ENCODE measurements at regions not wholly inside any gene's neighbourhood (a gene's known extent, or its start where the extent isn't known, plus 50 kb on each side); places are given as distances from the start of the nearest gene placed in this dataset.

DNA sequence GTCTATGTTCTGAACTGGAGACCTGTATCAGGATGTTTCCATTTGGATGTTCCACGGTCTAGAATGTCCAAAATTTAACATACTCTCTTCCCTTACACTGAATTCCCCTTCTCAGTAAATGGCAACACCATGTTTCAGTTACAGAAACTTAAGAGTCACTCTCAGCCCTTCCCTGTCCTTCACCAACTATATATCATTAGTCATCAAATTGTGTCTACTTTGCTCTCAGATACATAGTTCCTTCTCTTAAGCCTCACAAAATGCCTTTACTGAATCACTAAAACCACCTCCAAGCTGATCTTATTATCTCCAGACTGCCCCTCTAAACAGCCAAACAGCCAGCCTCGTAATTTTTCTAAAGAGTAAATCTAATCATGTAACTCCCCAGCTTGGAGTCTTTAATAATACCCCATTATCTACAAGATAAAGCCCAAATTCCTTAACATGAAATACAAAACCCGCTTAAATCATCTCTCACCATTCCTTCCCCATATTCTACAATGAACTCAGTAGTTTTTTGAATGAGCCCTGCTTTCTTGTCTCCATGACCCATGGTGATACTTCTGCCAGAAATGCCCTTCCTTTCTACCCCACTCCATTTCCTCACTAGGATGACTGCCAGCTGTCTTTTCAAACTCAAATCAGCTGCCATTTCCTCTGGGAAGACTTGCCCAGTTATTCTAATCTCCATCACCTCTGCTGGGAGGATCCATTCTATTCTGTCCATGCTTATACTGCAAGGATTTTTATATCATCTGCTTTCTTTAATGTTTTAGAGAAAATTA, 102.7 kb upstream of the ARHGAP42 start:
- CTCF ChIA-PET (ENCODE audit: partially characterized antibody) = no interaction called here
- POLR2A ChIA-PET (ENCODE audit: partially characterized antibody) = no interaction called here
- Histone ChIP-seq H3K27ac (ENCODE audit: low read depth, low read length) (no peak overlapping the region), H3K4me1 (ENCODE audit: insufficient read depth, low read length) (no peaks in the 10 kb centered on the region), H3K27me3 (ENCODE audit: insufficient read depth, low read length) (no peaks in the 10 kb centered on the region), H3K4me3 (ENCODE audit: low read length in 2 of 2) (no peak overlapping the region), H3K36me3 (ENCODE audit: insufficient read depth, low read length) (no peaks in the 10 kb centered on the region), H3K9me3 (ENCODE audit: control insufficient read depth in 1 of 2, low read length in 2 of 2) (no peaks in the 10 kb centered on the region)
- no peaks in the 10 kb centered on the region for H3K36me3 Mint-ChIP-seq
- intact Hi-C loops (cut with micrococcal nuclease) = no loop called here
- H3K9me3 Mint-ChIP-seq = peaks cover 0 to 16% (median 4%) of the 10 kb centered on the region in 8 donors
- H3K4me1 Mint-ChIP-seq = no peaks in the 10 kb centered on the region
- no peak for DNase-seq
- H3K27ac Mint-ChIP-seq = no peak overlapping the region
- no peaks in the 10 kb centered on the region for H3K27me3 Mint-ChIP-seq
- no peak overlapping the region for H3K4me3 Mint-ChIP-seq

DNA sequence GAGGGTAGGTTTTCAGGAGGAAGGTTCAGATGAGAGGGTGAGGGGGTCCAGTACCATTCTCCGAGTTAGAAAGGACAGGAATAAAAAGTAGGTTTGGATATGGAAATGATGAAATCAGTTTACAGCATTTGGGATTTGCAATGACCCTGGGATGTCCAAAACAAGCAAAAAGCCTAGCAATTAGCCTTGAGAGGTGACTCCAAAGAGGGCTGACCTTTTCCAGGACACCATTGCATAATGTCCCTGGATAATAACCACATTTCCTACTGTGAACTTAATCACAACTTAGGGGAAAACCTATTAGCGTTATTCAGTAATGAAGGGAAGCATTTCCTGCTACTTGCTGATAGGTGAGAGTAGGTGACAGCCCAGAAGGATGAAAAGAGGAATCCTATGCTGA, 101.4 kb upstream of the ARHGAP42 start:
- no peaks in the 10 kb centered on the region for H3K36me3 Mint-ChIP-seq
- CTCF ChIA-PET (ENCODE audit: partially characterized antibody) = no interaction called here
- H3K9me3 ChIP-seq (ENCODE audit: control insufficient read depth in 1 of 2, low read length in 2 of 2) = no peaks in the 10 kb centered on the region
- no peak overlapping the region for H3K4me3 ChIP-seq (ENCODE audit: low read length in 2 of 2)
- POLR2A ChIA-PET (ENCODE audit: partially characterized antibody) = no interaction called here
- H3K27ac Mint-ChIP-seq = no peak overlapping the region
- H3K4me1 Mint-ChIP-seq = no peaks in the 10 kb centered on the region
- H3K27me3 ChIP-seq (ENCODE audit: insufficient read depth, low read length) = no peaks in the 10 kb centered on the region
- H3K9me3 Mint-ChIP-seq = peaks cover 0 to 16% (median 4%) of the 10 kb centered on the region in 8 donors
- H3K27ac ChIP-seq (ENCODE audit: low read depth, low read length) = no peak overlapping the region
- no peaks in the 10 kb centered on the region for H3K4me1 ChIP-seq (ENCODE audit: insufficient read depth, low read length)
- intact Hi-C loops (cut with micrococcal nuclease) = no loop called here
- no peaks in the 10 kb centered on the region for H3K36me3 ChIP-seq (ENCODE audit: insufficient read depth, low read length)
- H3K4me3 Mint-ChIP-seq = no peak overlapping the region
- no peaks in the 10 kb centered on the region for H3K27me3 Mint-ChIP-seq
- DNase-seq = no peak

DNA sequence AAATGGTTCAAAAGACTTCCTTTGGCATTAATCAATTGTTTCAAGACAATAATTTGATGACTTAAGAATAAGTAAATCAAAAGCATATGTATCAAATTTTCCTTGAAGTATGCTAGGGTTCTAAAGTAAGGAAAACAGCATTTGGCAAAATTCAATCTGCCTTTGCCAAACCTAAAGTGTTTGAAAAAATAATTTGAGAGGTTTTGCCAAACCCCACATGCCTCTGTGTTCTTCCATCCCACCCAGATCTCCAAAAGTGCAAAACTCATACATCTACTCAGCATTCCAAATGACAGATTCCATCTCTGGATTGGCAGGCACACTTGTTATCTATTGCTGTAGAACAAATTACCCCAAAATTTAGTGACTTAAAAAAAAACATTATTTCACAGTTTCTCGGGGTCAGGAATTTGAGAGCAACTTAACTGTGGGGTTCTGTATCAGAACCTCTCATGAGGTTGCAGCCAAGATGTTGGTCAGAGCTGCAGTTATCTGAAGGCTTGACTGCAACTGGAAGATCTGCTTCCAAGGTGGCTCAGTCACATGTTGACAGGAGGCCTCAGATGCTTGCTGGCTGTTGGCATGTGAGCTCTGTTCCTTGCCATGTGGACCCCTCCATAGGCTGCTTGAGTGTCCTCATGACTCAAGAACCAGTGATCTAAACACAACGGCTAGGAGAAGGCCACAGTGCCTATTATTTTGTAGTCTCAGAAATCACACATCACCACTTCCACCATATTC, 100.6 kb upstream of the ARHGAP42 start:
- peaks cover 0 to 16% (median 4%) of the 10 kb centered on the region in 8 donors for H3K9me3 Mint-ChIP-seq
- H3K4me3 Mint-ChIP-seq = no peak overlapping the region
- intact Hi-C loops (cut with micrococcal nuclease) = no loop called here
- no peaks in the 10 kb centered on the region for H3K9me3 ChIP-seq (ENCODE audit: control insufficient read depth in 1 of 2, low read length in 2 of 2)
- H3K27ac Mint-ChIP-seq = no peak overlapping the region
- H3K27me3 Mint-ChIP-seq = no peaks in the 10 kb centered on the region
- CTCF ChIA-PET (ENCODE audit: partially characterized antibody) = no interaction called here
- no peaks in the 10 kb centered on the region for H3K27me3 ChIP-seq (ENCODE audit: insufficient read depth, low read length)
- POLR2A ChIA-PET (ENCODE audit: partially characterized antibody) = no interaction called here
- no peaks in the 10 kb centered on the region for H3K36me3 Mint-ChIP-seq
- H3K4me3 ChIP-seq (ENCODE audit: low read length in 2 of 2) = no peak overlapping the region
- no peaks in the 10 kb centered on the region for H3K36me3 ChIP-seq (ENCODE audit: insufficient read depth, low read length)
- no peaks in the 10 kb centered on the region for H3K4me1 Mint-ChIP-seq
- no peak overlapping the region for H3K27ac ChIP-seq (ENCODE audit: low read depth, low read length)
- no peaks in the 10 kb centered on the region for H3K4me1 ChIP-seq (ENCODE audit: insufficient read depth, low read length)
- DNase-seq = no peak

DNA sequence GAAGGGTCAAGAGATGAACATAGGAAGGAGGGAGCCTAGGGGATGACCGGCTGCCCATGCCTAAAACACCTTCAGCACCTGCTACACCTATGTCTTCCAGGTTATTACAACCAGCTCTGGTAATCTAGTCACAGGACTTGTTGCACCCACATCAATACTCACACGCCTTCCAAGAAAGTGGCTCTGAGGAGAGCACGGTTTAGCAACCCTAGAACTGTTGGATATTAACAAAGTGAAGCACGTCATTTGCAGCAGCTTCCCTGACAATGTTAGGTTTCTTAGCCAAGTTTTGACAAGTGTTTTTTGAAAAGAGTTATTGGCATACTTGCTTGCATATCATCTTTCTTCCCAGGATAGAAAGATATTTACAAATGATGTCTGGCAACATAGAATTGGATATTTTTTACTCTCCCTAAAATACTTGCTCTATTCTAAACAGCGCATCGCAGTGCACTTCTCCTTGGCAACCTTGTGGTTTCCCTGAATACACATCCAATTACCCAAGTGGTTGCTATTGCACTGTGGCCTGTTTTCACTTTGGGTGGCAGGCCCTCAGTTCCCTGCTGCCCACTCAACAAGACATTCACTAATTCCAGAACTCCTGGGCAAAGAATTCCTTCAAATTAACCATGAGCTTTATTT, 94.3 kb upstream of the ARHGAP42 start:
- Histone ChIP-seq H3K27me3 (ENCODE audit: insufficient read depth, low read length) (no peaks in the 10 kb centered on the region), H3K4me3 (ENCODE audit: low read length in 2 of 2) (no peak overlapping the region), H3K36me3 (ENCODE audit: insufficient read depth, low read length) (no peaks in the 10 kb centered on the region), H3K4me1 (ENCODE audit: insufficient read depth, low read length) (no peaks in the 10 kb centered on the region), H3K9me3 (ENCODE audit: control insufficient read depth in 1 of 2, low read length in 2 of 2) (no peaks in the 10 kb centered on the region), H3K27ac (ENCODE audit: low read depth, low read length) (no peak overlapping the region)
- intact Hi-C loops (cut with micrococcal nuclease) = no loop called here
- no peaks in the 10 kb centered on the region for H3K4me1 Mint-ChIP-seq
- peaks cover 0 to 11% (median 4%) of the 10 kb centered on the region in 8 donors for H3K9me3 Mint-ChIP-seq
- CTCF ChIA-PET (ENCODE audit: partially characterized antibody) = no interaction called here
- no peak for DNase-seq
- no peaks in the 10 kb centered on the region for H3K36me3 Mint-ChIP-seq
- H3K27ac Mint-ChIP-seq = no peak overlapping the region
- POLR2A ChIA-PET (ENCODE audit: partially characterized antibody) = no interaction called here
- H3K27me3 Mint-ChIP-seq = no peaks in the 10 kb centered on the region
- no peak overlapping the region for H3K4me3 Mint-ChIP-seq

DNA sequence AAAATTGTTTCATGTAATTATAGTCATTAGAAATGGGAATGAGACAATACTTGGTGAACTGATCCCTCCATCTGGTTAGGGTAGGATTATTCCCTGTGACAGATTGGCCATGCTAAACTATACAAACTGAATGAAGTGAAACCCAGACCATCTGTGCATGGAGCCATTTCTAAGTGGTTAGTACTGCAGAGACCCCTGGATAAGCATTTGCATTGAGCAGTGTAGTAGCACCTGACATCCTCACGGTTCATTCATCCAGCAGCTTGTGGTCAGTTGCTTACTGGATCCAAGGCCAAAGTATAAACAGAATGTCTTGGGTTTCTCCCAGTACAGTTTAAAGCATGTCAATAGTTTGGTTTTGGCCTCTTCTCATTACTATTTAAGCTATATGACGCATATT, 93.8 kb upstream of the ARHGAP42 start:
- Mint-ChIP-seq H3K4me1 (no peaks in the 10 kb centered on the region), H3K4me3 (no peak overlapping the region), H3K27ac (no peak overlapping the region), H3K9me3 (peaks cover 0 to 11% (median 3%) of the 10 kb centered on the region in 8 donors), H3K36me3 (no peaks in the 10 kb centered on the region), H3K27me3 (no peaks in the 10 kb centered on the region)
- intact Hi-C loops (cut with micrococcal nuclease) = no loop called here
- Histone ChIP-seq H3K36me3 (ENCODE audit: insufficient read depth, low read length) (no peaks in the 10 kb centered on the region), H3K27ac (ENCODE audit: low read depth, low read length) (no peak overlapping the region), H3K4me3 (ENCODE audit: low read length in 2 of 2) (no peak overlapping the region), H3K27me3 (ENCODE audit: insufficient read depth, low read length) (no peaks in the 10 kb centered on the region), H3K9me3 (ENCODE audit: control insufficient read depth in 1 of 2, low read length in 2 of 2) (no peaks in the 10 kb centered on the region), H3K4me1 (ENCODE audit: insufficient read depth, low read length) (no peaks in the 10 kb centered on the region)
- no peak for DNase-seq
- ChIA-PET POLR2A (ENCODE audit: partially characterized antibody) (no interaction called here), CTCF (ENCODE audit: partially characterized antibody) (no interaction called here)

DNA sequence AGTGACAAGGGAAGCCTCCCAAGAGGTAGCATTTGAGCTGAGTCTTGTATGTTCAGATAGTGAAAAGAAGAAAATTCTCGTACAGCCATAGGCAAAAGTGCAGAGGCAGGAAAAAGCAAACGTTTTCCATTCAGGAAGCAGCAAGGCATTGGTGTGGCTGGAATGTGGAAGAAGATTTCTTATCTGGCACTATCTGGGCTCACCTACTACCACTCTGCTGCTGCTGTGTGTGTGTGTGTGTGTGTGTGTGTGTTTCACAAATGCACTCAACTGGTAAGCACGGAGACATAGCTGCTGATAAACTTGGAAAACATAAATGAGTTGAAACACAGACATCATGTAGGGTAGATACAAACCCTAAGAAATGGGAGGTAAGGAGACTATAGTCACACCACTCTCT, 92.8 kb upstream of the ARHGAP42 start:
- H3K27ac ChIP-seq (ENCODE audit: low read depth, low read length) = no peak overlapping the region

DNA sequence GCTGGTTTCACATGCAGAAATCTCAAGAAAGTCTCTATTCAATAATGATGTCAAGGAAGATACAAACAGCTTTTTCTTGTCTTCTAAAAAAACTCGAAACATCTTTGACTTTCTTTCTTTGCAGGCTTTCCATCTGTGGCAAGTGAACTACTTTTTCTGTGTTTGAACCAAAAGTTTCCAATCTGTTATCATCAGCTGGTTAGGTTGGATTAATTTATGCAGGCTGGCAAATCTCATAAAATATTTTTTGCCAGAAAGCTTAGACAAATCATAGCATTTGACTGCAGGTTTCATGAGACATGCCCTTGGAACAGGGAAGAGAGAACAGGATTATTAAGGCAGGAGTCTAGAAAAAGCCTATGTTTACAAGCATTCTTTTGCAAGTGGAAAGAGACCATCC, 86.1 kb upstream of the ARHGAP42 start:
- Mint-ChIP-seq H3K27me3 (no peaks in the 10 kb centered on the region), H3K9me3 (peaks cover 0 to 12% (median 6%) of the 10 kb centered on the region in 8 donors), H3K27ac (no peak overlapping the region), H3K4me1 (no peaks in the 10 kb centered on the region), H3K36me3 (no peaks in the 10 kb centered on the region), H3K4me3 (no peak overlapping the region)
- Histone ChIP-seq H3K4me3 (ENCODE audit: low read length in 2 of 2) (no peak overlapping the region), H3K4me1 (ENCODE audit: insufficient read depth, low read length) (no peaks in the 10 kb centered on the region), H3K36me3 (ENCODE audit: insufficient read depth, low read length) (no peaks in the 10 kb centered on the region), H3K9me3 (ENCODE audit: control insufficient read depth in 1 of 2, low read length in 2 of 2) (no peaks in the 10 kb centered on the region), H3K27me3 (ENCODE audit: insufficient read depth, low read length) (no peaks in the 10 kb centered on the region), H3K27ac (ENCODE audit: low read depth, low read length) (no peak overlapping the region)
- intact Hi-C loops (cut with micrococcal nuclease) = no loop called here
- DNase-seq = no peak
- POLR2A ChIA-PET (ENCODE audit: partially characterized antibody) = no interaction called here
- CTCF ChIA-PET (ENCODE audit: partially characterized antibody) = interaction anchor here (0.7 kb wide), 1 partner anchor 16 kb away, joined by 3 read pairs; no protein-coding TSS in a partner anchor

More for the DNA sequence above, 92.8 kb upstream of the ARHGAP42 start:
- intact Hi-C loops (cut with micrococcal nuclease) = no loop called here
- POLR2A ChIA-PET (ENCODE audit: partially characterized antibody) = no interaction called here
- Mint-ChIP-seq H3K9me3 (peaks cover 0 to 11% (median 3%) of the 10 kb centered on the region in 8 donors), H3K27ac (no peak overlapping the region), H3K4me1 (no peaks in the 10 kb centered on the region), H3K36me3 (no peaks in the 10 kb centered on the region), H3K4me3 (no peak overlapping the region), H3K27me3 (no peaks in the 10 kb centered on the region)
- H3K27me3 ChIP-seq (ENCODE audit: insufficient read depth, low read length) = no peaks in the 10 kb centered on the region
- no peaks in the 10 kb centered on the region for H3K4me1 ChIP-seq (ENCODE audit: insufficient read depth, low read length)
- H3K9me3 ChIP-seq (ENCODE audit: control insufficient read depth in 1 of 2, low read length in 2 of 2) = no peaks in the 10 kb centered on the region
- DNase-seq = no peak
- CTCF ChIA-PET (ENCODE audit: partially characterized antibody) = no interaction called here
- H3K36me3 ChIP-seq (ENCODE audit: insufficient read depth, low read length) = no peaks in the 10 kb centered on the region
- H3K4me3 ChIP-seq (ENCODE audit: low read length in 2 of 2) = no peak overlapping the region
